Fibroblast of villous mesenchyme (primary cell): ENCODE measurements at regions not wholly inside any gene's neighbourhood (a gene's known extent, or its start where the extent isn't known, plus 50 kb on each side); places are given as distances from the start of the nearest gene placed in this dataset.

ENCODE experiments used
- DNase-seq: peaks from one replicate; pipeline ENCODE4 v3.0.0-alpha.2; 2010; ENCODE audit warnings: low read depth
- H3K4me3 ChIP-seq: 2 replicates; pipeline ENCODE4 v1.5.1; 2011; ENCODE audit warnings: low read depth, mild to moderate bottlenecking, low read length
- CTCF ChIP-seq: IDR thresholded peaks from 2 replicates; pipeline ENCODE4 v1.5.1; 2012; ENCODE audit warnings: low read depth, mild to moderate bottlenecking, low read length; ENCODE audit not compliant: insufficient read depth

GRCh38 chr9:15357050-15357653 lies 50.1 kb upstream of the TTC39B start:
- DNase-seq: no peak
- no peak for TF ChIP-seq CTCF
- no peak overlapping the region for H3K4me3 ChIP-seq
